H9 (cell line): ENCODE measurements at regions not wholly inside any gene's neighbourhood (a gene's known extent, or its start where the extent isn't known, plus 50 kb on each side); places are given as distances from the start of the nearest gene placed in this dataset.

Experiments used
- DNase-seq: peaks from one replicate; pipeline ENCODE4 v3.0.0-alpha.2; 2017
- H2AFZ ChIP-seq: one replicate; pipeline ENCODE4 v1.6.1; 2013; ENCODE audit warnings: mild to moderate bottlenecking, low read length, control low read depth, moderate library complexity
- H2AK5ac ChIP-seq: 2 replicates; pipeline ENCODE4 v1.6.1; 2013; ENCODE audit warnings: low read length, control low read depth, mixed read lengths; ENCODE audit not compliant: insufficient read length
- H2BK120ac ChIP-seq: one replicate; pipeline ENCODE4 v1.6.1; 2013; ENCODE audit warnings: low read depth, mild to moderate bottlenecking, low read length, control low read depth, inconsistent platforms; ENCODE audit not compliant: poor library complexity, severe bottlenecking
- H2BK12ac ChIP-seq: 2 replicates; pipeline ENCODE4 v1.6.1; 2013; ENCODE audit warnings: low read length, control low read depth, mixed read lengths, low read depth; ENCODE audit not compliant: insufficient read length
- H2BK15ac ChIP-seq: 2 replicates; pipeline ENCODE4 v1.6.1; 2013; ENCODE audit warnings: low read depth, low read length, control low read depth
- H2BK20ac ChIP-seq: one replicate; pipeline ENCODE4 v1.6.1; 2013; ENCODE audit warnings: low read depth, mild to moderate bottlenecking, low read length, control low read depth, inconsistent platforms; ENCODE audit not compliant: poor library complexity, severe bottlenecking
- H2BK5ac ChIP-seq: 2 replicates; pipeline ENCODE4 v1.6.1; 2013; ENCODE audit warnings: low read length, control low read depth, mixed read lengths; ENCODE audit not compliant: insufficient read length
- H3K14ac ChIP-seq: 2 replicates; pipeline ENCODE4 v1.6.1; 2013; ENCODE audit warnings: low read length, control low read depth; ENCODE audit not compliant: insufficient read depth
- H3K18ac ChIP-seq: 2 replicates; pipeline ENCODE4 v1.6.1; 2013; ENCODE audit warnings: low read depth, mild to moderate bottlenecking, mixed read lengths, low read length, control low read depth; ENCODE audit not compliant: insufficient read length
- H3K23ac ChIP-seq: 2 replicates; pipeline ENCODE4 v1.6.1; 2013; ENCODE audit warnings: low read length, control low read depth, mixed read lengths, low read depth; ENCODE audit not compliant: insufficient read length
- H3K23me2 ChIP-seq: 2 replicates; pipeline ENCODE4 v1.6.1; 2013; ENCODE audit warnings: low read depth, mild to moderate bottlenecking, mixed read lengths, low read length, control low read depth; ENCODE audit not compliant: insufficient read length, poor library complexity, severe bottlenecking
- H3K27ac ChIP-seq: 2 replicates; pipeline ENCODE4 v1.5.1; 2013; ENCODE audit warnings: low read length, control low read depth, mixed read lengths, low read depth; ENCODE audit not compliant: insufficient read length
- H3K27me3 ChIP-seq: 2 replicates; pipeline ENCODE4 v1.6.1; 2013; ENCODE audit warnings: low read length, control low read depth, inconsistent platforms; ENCODE audit not compliant: insufficient read depth
- H3K4ac ChIP-seq: 2 replicates; pipeline ENCODE4 v1.6.1; 2013; ENCODE audit warnings: low read depth, mild to moderate bottlenecking, control low read depth, inconsistent platforms, low read length, moderate library complexity
- H3K4me1 ChIP-seq: 2 replicates; pipeline ENCODE4 v1.6.1; 2013; ENCODE audit warnings: low read length, control low read depth, inconsistent platforms; ENCODE audit not compliant: insufficient read depth
- H3K4me2 ChIP-seq: 2 replicates; pipeline ENCODE4 v1.6.1; 2013; ENCODE audit warnings: low read length, control low read depth, mixed read lengths; ENCODE audit not compliant: insufficient read length, insufficient read depth
- H3K56ac ChIP-seq: 2 replicates; pipeline ENCODE4 v1.6.1; 2013; ENCODE audit warnings: low read depth, mild to moderate bottlenecking, mixed read lengths, low read length, control low read depth; ENCODE audit not compliant: insufficient read length
- H3K79me1 ChIP-seq: 2 replicates; pipeline ENCODE4 v1.6.1; 2013; ENCODE audit warnings: low read depth, mild to moderate bottlenecking, moderate library complexity, low read length, control low read depth, inconsistent platforms; ENCODE audit not compliant: insufficient read depth, poor library complexity, severe bottlenecking
- H3K79me2 ChIP-seq: 2 replicates; pipeline ENCODE4 v1.6.1; 2013; ENCODE audit warnings: low read length, control low read depth, inconsistent platforms; ENCODE audit not compliant: insufficient read depth
- H3K9ac ChIP-seq: 2 replicates; pipeline ENCODE4 v1.6.1; 2013; ENCODE audit warnings: low read length, control low read depth, mixed read lengths; ENCODE audit not compliant: insufficient read length; ENCODE audit errors: extremely low read depth
- H3K9me3 ChIP-seq: one replicate; pipeline ENCODE4 v1.6.1; 2013; ENCODE audit warnings: low read depth, low read length, inconsistent platforms; ENCODE audit not compliant: control insufficient read depth
- H3T11ph ChIP-seq: one replicate; pipeline ENCODE4 v1.6.1; 2013; ENCODE audit warnings: mild to moderate bottlenecking, low read length, control low read depth, inconsistent platforms
- H4K20me1 ChIP-seq: one replicate; pipeline ENCODE4 v1.6.1; 2013; ENCODE audit not compliant: control insufficient read depth, insufficient read length, insufficient read depth
- H4K5ac ChIP-seq: 2 replicates; pipeline ENCODE4 v1.6.1; 2013; ENCODE audit warnings: low read depth, mild to moderate bottlenecking, mixed read lengths, low read length, control low read depth; ENCODE audit not compliant: insufficient read length
- H4K8ac ChIP-seq: replicated peaks from 2 replicates; pipeline ENCODE4 v1.6.1; 2013; ENCODE audit warnings: low read length, control low read depth, mixed read lengths, low read depth; ENCODE audit not compliant: insufficient read length
- H4K91ac ChIP-seq: 2 replicates; pipeline ENCODE4 v1.6.1; 2013; ENCODE audit warnings: low read depth, mild to moderate bottlenecking, moderate library complexity, mixed read lengths, low read length, control low read depth; ENCODE audit not compliant: insufficient read length
- H3K27ac Mint-ChIP-seq, 3 experiments: 2 replicates in 2 of 3; 3 replicates in 1 of 3; pipeline ENCODE4 v1.8.0; 2020 to 2021; ENCODE audit warnings: mixed read lengths in 3 of 3, mild to moderate bottlenecking in 1 of 3, moderate library complexity in 1 of 3
- H3K27me3 Mint-ChIP-seq: 2 replicates; pipeline ENCODE4 v1.8.0; 2021; ENCODE audit warnings: low read depth, mild to moderate bottlenecking, moderate library complexity, mixed read lengths
- H3K36me3 Mint-ChIP-seq, 3 experiments: 2 replicates in 2 of 3; 3 replicates in 1 of 3; pipeline ENCODE4 v1.8.0; 2020 to 2021; ENCODE audit warnings: low read depth in 3 of 3, mixed read lengths in 3 of 3; ENCODE audit not compliant: insufficient read depth in 1 of 3
- H3K4me1 Mint-ChIP-seq, 2 experiments: 2 replicates each; pipeline ENCODE4 v1.8.0; 2020; ENCODE audit warnings: mixed read lengths in 2 of 2
- H3K4me3 Mint-ChIP-seq, 2 experiments: 2 replicates in 1 of 2; 3 replicates in 1 of 2; pipeline ENCODE4 v1.8.0; 2020 to 2021; ENCODE audit warnings: mild to moderate bottlenecking in 2 of 2, mixed read lengths in 2 of 2, moderate library complexity in 1 of 2
- H3K9me3 Mint-ChIP-seq, 2 experiments: 2 replicates in 1 of 2; 3 replicates in 1 of 2; pipeline ENCODE4 v1.8.0; 2020; ENCODE audit warnings: mild to moderate bottlenecking in 2 of 2, mixed read lengths in 2 of 2, moderate library complexity in 1 of 2
- WGBS: extraction: QIAGEN DNeasy Blood & Tissue Kit; methylation state at CpG from one replicate; pipeline ENCODE4 v1.1.7; 2013; ENCODE audit warnings: missing lambda C conversion rate, low lambda C conversion rate, mixed read lengths; ENCODE audit not compliant: insufficient read length; ENCODE audit errors: extremely low coverage; 5-methylcytosine and 5-hydroxymethylcytosine counted together
- TF ChIP-seq, protein P1 (sequence below): fragments of 200-600 bp; sonication (generic); conservative IDR thresholded peaks from 3 replicates; pipeline ENCODE4 v1.8.0; 2021; ENCODE audit warnings: antibody characterized with exemption, mild to moderate bottlenecking

DNA sequence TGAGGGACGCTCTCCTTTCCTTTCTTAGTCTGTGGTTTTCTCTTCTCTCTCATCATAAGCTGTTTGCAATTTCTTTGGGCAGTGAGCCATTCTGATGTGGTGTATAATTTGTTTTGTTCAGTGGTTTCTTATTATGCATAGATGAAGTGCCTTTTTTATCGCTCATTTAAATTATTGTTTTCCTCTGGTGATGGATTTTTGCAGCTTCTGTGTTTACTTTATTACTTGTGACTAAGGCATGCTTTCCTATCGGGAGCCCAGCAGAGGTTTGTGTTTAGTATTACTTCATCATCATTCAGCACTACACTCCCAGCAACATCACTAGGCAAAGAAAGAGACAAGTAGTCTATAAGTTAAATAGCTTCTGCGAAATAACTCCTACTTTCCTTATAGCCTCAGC lies 586.6 kb upstream of the NOVA1 start:
- Histone ChIP-seq H3K27me3 (no peaks in the 10 kb centered on the region), H2BK12ac (no peak overlapping the region), H3K9me3 (no peaks in the 10 kb centered on the region), H3K4me1 (no peaks in the 10 kb centered on the region), H3K18ac (no peak overlapping the region), H3K23me2 (no peaks in the 10 kb centered on the region), H2BK5ac (no peak overlapping the region), H2BK15ac (no peak overlapping the region), H3K79me2 (no peaks in the 10 kb centered on the region), H3T11ph (no peak overlapping the region), H2BK120ac (no peak overlapping the region), H3K79me1 (no peaks in the 10 kb centered on the region), H3K23ac (no peak overlapping the region), H4K20me1 (no peaks in the 10 kb centered on the region), H3K4me2 (no peak overlapping the region), H3K4ac (no peak overlapping the region), H2AK5ac (no peak overlapping the region), H4K8ac (no peak overlapping the region), H2AFZ (no peak overlapping the region), H3K14ac (no peak overlapping the region), H3K27ac (no peak overlapping the region), H3K9ac (no peak overlapping the region), H3K56ac (no peak overlapping the region), H4K5ac (no peak overlapping the region), H4K91ac (no peak overlapping the region), H2BK20ac (no peak overlapping the region)
- H3K9me3 Mint-ChIP-seq: no peaks in the 10 kb centered on the region
- no peaks in the 10 kb centered on the region for H3K36me3 Mint-ChIP-seq
- no peaks in the 10 kb centered on the region for H3K4me1 Mint-ChIP-seq
- H3K4me3 Mint-ChIP-seq: no peak overlapping the region
- no peak for DNase-seq
- H3K27me3 Mint-ChIP-seq: peaks cover 8% of the 10 kb centered on the region; the same call in 1 of the 2 replicates
- WGBS: no CpG with 5 or more reads among the region's 4 CpGs
- TF ChIP-seq, protein P1, sequence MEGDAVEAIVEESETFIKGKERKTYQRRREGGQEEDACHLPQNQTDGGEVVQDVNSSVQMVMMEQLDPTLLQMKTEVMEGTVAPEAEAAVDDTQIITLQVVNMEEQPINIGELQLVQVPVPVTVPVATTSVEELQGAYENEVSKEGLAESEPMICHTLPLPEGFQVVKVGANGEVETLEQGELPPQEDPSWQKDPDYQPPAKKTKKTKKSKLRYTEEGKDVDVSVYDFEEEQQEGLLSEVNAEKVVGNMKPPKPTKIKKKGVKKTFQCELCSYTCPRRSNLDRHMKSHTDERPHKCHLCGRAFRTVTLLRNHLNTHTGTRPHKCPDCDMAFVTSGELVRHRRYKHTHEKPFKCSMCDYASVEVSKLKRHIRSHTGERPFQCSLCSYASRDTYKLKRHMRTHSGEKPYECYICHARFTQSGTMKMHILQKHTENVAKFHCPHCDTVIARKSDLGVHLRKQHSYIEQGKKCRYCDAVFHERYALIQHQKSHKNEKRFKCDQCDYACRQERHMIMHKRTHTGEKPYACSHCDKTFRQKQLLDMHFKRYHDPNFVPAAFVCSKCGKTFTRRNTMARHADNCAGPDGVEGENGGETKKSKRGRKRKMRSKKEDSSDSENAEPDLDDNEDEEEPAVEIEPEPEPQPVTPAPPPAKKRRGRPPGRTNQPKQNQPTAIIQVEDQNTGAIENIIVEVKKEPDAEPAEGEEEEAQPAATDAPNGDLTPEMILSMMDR: no peak
- H3K27ac Mint-ChIP-seq: no peak overlapping the region
